ENCODE measurements at regions not wholly inside any gene's neighbourhood (a gene's known extent, or its start where the extent isn't known, plus 50 kb on each side); places are given as distances from the start of the nearest gene placed in this dataset.
A peak's percentile ranks its signal among the peaks of the same experiment; 100 is the strongest.
"Not testable (repeated sequence)": the region's sequence is repeated elsewhere in the genome, so short reads cannot be mapped to it uniquely, and the experiment has no call there.

DNA sequence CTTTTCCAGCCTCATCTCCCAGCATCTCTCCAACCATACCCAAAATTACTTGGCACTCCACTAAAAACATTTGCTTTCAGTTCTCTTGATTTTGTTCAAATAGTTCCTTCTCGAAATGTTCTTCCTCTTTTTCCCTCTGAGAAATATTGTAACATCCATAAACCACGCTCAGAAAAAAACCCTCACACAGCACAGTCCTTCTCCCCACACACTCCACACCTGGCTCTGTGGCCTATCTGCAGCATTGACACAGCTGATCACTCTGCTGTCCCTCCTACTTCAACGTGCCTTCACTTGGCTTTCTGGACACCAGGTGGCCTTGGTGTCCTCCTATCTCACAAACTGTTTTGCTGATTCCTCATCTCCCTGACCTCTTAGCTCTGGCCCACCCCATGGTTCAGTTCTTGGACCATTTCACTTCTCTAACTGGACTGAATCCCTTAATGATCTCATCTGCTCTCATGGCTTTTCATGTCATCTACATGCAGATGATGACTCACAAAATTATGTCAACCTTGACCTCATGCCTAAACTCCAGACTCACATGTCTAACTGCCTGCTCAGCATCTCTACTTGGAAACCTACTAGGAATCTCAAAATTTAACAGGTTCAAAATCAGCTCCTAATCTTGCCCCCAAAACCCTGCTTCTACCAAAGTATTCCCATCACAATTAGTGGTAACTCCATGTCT is 93.3 kb downstream of the TRIM42 start:
- H3K4me3 ChIP-seq (ENCODE audit: insufficient read depth, low read depth, low read length) = no peak overlapping the region
- no peaks in the 10 kb centered on the region for H3K36me3 ChIP-seq (replicated peaks; ENCODE audit: control insufficient read depth, insufficient read depth, low read length)
- DNase-seq = no peak
- H3K27me3 ChIP-seq (ENCODE audit: control insufficient read depth, insufficient read depth, low read length) = no peaks in the 10 kb centered on the region

DNA sequence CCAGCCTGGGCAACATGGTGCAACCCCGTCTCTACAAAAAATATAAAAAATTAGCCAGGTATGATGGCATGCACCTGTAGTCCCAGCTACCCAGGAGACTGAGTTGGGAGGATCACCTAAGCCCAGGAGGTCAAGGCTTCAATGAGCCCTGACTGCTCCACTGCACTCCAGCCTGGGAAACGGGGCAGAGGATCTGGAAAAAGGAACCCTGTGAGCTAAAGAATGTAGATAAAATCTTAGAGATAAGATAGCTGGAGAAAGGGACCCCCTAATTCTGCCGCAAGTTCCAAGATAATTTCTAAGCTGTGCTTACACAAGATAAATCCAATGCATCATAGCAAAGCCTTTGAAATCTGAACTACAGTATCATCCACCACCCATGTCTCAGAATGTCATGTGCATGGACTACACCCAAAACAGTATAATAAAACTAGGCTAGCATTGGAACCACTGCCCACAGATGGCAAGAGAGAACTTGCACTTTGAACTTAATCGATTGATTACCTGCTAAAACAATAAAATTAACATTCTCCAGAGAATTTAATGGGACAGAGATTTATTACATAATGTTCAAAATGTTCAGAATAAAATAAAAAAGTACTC is 99.9 kb downstream of the TRIM42 start:
- H3K4me3 ChIP-seq (ENCODE audit: insufficient read depth, low read depth, low read length) = no peak overlapping the region
- no peaks in the 10 kb centered on the region for H3K36me3 ChIP-seq (replicated peaks; ENCODE audit: control insufficient read depth, insufficient read depth, low read length)
- H3K27me3 ChIP-seq (ENCODE audit: control insufficient read depth, insufficient read depth, low read length) = no peaks in the 10 kb centered on the region
- DNase-seq = no peak

DNA sequence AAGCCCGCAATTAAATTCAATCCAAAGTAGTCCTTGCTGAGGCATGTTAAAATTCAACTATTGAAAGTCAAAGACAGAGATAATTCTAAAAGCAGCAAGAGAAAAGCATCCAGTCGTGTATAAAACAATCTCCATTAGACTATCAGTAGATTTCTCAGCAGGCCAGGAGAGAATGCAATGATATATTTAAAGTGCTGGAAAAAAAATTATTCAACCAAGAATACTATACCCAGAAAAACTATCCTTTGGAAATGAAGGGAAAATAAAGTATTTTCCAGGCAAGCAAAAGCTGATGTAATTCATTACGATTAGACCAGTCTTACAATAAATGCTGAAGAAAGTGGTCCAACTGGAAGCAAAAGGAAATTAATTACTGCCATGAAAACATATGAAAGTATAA is 113.5 kb downstream of the TRIM42 start:
- Histone ChIP-seq H3K36me3 (replicated peaks; ENCODE audit: control insufficient read depth, insufficient read depth, low read length) (no peaks in the 10 kb centered on the region), H3K4me3 (ENCODE audit: insufficient read depth, low read depth, low read length) (no peak overlapping the region), H3K27me3 (ENCODE audit: control insufficient read depth, insufficient read depth, low read length) (no peaks in the 10 kb centered on the region)
- DNase-seq = no peak

DNA sequence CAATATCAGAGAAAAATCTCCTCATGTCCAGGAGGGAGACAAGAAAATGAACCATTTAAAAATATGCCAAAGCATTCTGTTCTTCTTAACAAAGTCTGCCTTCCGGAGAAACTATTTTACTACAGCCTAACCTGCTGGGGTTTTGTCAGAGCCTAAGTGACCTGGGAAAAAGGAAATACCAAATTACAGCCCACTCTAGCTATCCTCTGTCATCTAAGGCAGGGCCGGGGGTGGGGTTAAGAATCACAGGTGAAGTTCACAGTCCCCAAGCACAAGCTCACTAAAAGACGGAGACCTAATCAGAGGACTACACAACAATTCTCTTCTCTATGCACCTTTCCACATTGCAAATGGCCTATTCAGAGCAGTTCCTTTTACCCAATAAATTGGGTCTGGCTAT is 116.6 kb downstream of the TRIM42 start:
- Histone ChIP-seq H3K4me3 (ENCODE audit: insufficient read depth, low read depth, low read length) (no peak overlapping the region), H3K27me3 (ENCODE audit: control insufficient read depth, insufficient read depth, low read length) (no peaks in the 10 kb centered on the region), H3K36me3 (replicated peaks; ENCODE audit: control insufficient read depth, insufficient read depth, low read length) (no peaks in the 10 kb centered on the region)
- peak; percentile 30 for DNase-seq

DNA sequence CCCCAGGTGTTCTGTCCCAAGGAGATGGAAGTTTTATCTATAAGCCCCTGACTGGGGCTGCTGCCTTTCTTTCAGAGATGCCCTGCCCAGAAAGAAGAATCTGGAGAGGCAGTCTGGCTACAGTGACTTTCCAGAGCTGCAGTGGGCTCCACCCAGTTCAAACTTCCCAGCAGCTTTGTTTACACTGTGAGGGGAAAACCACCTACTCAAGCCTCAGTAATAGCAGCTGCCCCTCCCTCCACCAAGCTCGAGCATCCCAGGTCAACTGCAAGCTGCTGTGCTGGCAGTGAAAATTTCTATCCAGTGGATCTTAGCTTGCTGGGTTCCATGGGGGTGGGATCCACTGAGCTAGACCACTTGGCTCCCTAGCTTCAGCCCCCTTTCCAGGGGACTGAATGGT is 125.0 kb downstream of the TRIM42 start:
- DNase-seq = not testable (repeated sequence)

DNA sequence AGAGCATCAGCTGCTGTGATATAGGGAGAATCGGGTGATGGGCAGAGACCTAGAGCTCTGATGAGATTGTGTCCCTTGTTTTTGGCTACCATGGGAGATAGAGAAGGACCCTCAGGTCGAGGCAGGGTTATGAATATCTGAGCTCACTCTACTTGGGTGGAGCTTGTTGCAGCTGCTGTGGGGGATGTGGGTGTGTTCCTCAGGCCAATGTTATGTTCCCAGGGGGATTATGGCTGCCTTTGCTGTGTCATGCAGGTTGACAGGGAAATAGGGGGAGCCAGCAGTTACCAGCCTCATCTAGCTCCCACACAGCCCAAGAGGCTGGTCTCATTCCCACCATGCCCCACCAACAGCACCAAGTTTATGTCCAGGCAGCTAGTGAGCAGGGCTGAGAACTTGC is 131.5 kb downstream of the TRIM42 start:
- Histone ChIP-seq H3K4me3 (ENCODE audit: insufficient read depth, low read depth, low read length) (no peak overlapping the region), H3K36me3 (replicated peaks; ENCODE audit: control insufficient read depth, insufficient read depth, low read length) (no peaks in the 10 kb centered on the region), H3K27me3 (ENCODE audit: control insufficient read depth, insufficient read depth, low read length) (no peaks in the 10 kb centered on the region)
- no peak for DNase-seq

More for the DNA sequence above, 125.0 kb downstream of the TRIM42 start:
- H3K4me3 ChIP-seq (ENCODE audit: insufficient read depth, low read depth, low read length); H3K36me3 ChIP-seq (replicated peaks; ENCODE audit: control insufficient read depth, insufficient read depth, low read length); H3K27me3 ChIP-seq (ENCODE audit: control insufficient read depth, insufficient read depth, low read length): not testable (repeated sequence)

DNA sequence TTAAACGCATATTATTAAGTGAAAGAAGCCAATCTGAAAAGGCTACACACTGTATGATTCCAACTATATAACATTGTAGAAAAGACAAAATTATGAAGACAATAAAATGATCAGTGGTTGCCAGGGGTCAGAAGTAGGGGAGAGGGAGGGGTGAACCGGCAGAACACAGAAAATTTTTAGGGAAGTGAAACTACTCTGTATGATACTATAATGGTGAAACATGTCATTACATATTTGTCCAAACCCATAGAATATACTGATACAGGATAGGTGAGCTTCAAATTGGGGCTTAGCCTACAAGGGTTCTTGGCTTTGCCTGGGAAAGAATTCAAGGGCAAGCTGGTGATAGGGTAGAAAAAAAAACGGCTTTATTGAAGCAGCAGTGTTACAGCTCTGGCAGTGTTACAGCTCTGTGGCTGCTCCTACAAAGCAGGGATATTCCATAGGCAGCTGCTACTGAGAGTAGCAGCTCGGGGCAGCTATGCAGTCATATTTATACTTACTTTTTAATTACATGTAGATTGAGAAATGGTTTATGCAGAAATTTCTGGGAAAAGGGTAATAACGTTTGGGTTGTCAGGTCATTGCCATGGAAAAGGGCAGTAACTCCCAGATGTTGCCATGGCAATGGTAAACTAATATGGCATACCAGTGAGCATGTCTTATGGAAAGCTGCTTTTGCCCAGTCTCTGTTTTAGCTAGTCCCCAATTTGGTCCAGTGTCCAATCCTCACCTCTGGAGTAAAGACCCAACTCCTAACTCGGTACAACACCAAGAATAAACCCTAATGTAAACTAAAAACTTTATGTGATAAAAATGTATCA is 125.1 kb upstream of the SLC25A36 start:
- no peaks in the 10 kb centered on the region for H3K36me3 ChIP-seq (replicated peaks; ENCODE audit: control insufficient read depth, insufficient read depth, low read length)
- H3K27me3 ChIP-seq (ENCODE audit: control insufficient read depth, insufficient read depth, low read length) = no peaks in the 10 kb centered on the region
- DNase-seq = no peak
- no peak overlapping the region for H3K4me3 ChIP-seq (ENCODE audit: insufficient read depth, low read depth, low read length)

DNA sequence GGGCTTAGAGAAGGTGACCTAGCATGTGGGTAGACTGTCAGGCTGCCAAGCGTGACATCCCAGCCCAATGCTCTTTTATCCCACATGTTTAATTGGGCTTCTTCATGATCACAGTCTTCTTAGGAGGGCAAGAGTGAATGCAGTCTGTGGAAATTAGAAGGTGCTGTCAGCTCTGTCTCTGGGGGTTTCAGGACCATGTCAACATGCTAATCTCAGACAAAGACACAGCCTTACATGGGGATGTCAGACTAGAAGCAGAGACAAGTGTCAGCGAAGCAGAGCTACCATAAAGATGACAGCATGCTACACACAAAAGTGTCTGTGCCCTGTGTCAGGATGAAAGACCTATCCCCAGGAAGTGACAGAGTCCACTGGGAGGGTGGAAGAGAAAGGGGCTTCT is 120.1 kb upstream of the SLC25A36 start:
- Histone ChIP-seq H3K36me3 (replicated peaks; ENCODE audit: control insufficient read depth, insufficient read depth, low read length) (no peaks in the 10 kb centered on the region), H3K27me3 (ENCODE audit: control insufficient read depth, insufficient read depth, low read length) (no peaks in the 10 kb centered on the region), H3K4me3 (ENCODE audit: insufficient read depth, low read depth, low read length) (no peak overlapping the region)
- no peak for DNase-seq

DNA sequence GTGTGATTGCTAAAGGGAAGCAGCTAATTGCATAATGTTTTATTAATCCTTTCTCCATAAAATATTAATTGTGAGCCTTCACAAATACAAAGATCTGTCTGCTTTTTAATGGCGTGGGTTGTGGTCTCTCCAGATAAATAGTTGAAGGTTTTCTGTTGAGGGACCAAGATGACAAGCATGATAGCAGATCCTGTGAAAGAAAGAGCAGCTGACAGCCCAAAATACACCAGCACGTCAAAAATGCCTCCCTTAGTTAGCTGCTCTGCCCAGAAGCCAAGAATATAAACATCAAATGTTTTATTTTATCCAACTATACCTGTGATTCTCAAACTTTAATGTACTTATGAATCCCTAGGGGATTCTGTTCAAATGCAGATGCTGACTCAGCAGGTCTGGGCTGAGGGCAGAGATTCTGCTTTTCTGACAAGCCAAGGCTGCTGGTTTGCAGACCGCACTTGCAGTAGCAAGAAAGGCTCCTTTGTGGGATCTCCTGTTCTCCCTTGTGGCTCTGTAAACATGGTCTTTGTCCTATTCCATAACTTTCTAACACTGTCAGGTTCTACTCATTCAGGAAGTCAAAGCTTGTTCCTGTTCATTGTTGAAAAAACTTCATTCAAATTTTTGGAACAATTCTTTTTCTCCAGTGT is 119.1 kb upstream of the SLC25A36 start:
- DNase-seq = no peak
- no peak overlapping the region for H3K4me3 ChIP-seq (ENCODE audit: insufficient read depth, low read depth, low read length)
- no peaks in the 10 kb centered on the region for H3K36me3 ChIP-seq (replicated peaks; ENCODE audit: control insufficient read depth, insufficient read depth, low read length)
- H3K27me3 ChIP-seq (ENCODE audit: control insufficient read depth, insufficient read depth, low read length) = no peaks in the 10 kb centered on the region

DNA sequence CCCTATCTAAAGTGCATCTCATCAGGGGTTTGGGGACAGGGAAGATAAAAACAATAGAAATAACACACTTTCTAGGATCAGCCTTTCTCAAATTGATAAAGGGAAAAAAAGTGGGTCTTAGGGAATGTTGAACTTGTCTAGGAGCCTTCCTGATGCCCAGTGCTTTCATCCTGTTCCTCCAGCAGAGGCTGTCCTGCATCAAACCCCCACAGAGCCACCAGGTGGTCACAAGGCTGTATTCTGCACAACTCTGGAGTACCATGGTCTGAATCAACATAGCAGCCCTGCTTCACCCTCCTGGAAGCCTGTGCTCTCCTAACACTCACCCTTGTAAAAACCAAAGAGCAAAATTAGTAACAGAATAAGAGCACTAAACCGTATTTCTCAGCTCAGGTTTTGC is 118.5 kb upstream of the SLC25A36 start:
- Histone ChIP-seq H3K36me3 (replicated peaks; ENCODE audit: control insufficient read depth, insufficient read depth, low read length) (no peaks in the 10 kb centered on the region), H3K4me3 (ENCODE audit: insufficient read depth, low read depth, low read length) (no peak overlapping the region), H3K27me3 (ENCODE audit: control insufficient read depth, insufficient read depth, low read length) (no peaks in the 10 kb centered on the region)
- no peak for DNase-seq

DNA sequence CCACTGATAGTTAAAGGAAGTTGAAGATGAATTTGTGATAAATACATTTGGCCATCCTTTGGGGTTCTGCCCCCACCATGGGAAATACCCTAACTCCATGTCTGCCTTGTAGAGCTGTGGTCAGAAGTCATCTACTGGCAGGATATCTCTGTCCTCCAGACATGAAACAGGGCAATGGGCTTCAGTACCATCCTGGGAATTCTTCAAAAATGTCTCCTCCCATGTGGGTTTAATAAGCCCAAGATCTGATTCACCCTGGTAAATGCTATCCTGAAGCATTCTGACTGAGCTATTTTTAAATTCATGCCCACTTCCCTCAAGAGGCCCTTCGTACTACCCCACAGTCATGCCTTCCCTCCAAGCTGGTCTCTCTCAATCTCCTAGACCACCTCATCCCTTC is 113.7 kb upstream of the SLC25A36 start:
- no peaks in the 10 kb centered on the region for H3K27me3 ChIP-seq (ENCODE audit: control insufficient read depth, insufficient read depth, low read length)
- no peak overlapping the region for H3K4me3 ChIP-seq (ENCODE audit: insufficient read depth, low read depth, low read length)
- no peaks in the 10 kb centered on the region for H3K36me3 ChIP-seq (replicated peaks; ENCODE audit: control insufficient read depth, insufficient read depth, low read length)
- DNase-seq = no peak

DNA sequence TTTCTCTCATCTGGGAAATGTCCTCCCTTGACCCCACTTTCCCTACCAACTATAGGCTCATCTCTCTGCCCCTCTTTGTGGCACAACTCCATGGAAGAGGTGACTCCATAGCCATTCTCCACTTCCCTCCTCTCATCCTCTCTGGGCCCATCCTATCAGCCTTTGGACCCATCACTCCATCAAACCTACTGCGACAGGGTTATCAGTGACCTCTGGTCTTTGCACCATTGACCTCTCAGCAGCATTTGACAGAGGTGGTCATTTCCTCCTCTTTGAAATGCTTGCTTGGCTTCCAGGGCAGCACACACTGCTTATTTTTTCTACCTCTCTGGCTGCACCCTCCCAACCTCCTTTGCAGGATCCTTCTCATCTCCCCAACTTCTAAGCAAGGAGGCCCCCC is 113.1 kb upstream of the SLC25A36 start:
- no peaks in the 10 kb centered on the region for H3K36me3 ChIP-seq (replicated peaks; ENCODE audit: control insufficient read depth, insufficient read depth, low read length)
- H3K4me3 ChIP-seq (ENCODE audit: insufficient read depth, low read depth, low read length) = no peak overlapping the region
- no peak for DNase-seq
- H3K27me3 ChIP-seq (ENCODE audit: control insufficient read depth, insufficient read depth, low read length) = no peaks in the 10 kb centered on the region

DNA sequence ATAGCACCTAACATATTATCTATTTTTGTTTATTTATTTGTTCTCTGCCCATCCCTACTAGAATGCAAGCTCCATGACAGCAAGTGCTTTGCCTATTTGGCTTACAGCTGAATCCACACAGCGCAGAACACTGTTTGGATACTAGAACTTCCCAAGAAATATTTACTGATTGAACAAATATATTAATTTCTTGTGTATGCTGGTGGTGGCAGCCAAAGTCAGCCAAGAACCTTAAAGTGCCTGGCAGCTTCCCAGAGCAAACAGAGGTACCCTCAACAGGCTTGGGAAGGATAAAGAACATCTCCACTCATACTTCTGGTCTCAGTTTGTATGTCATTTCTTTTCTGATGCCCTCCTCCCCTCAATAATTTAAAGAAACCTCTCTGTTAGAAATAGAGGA is 111.8 kb upstream of the SLC25A36 start:
- no peak overlapping the region for H3K4me3 ChIP-seq (ENCODE audit: insufficient read depth, low read depth, low read length)
- no peaks in the 10 kb centered on the region for H3K36me3 ChIP-seq (replicated peaks; ENCODE audit: control insufficient read depth, insufficient read depth, low read length)
- H3K27me3 ChIP-seq (ENCODE audit: control insufficient read depth, insufficient read depth, low read length) = no peaks in the 10 kb centered on the region
- no peak for DNase-seq

DNA sequence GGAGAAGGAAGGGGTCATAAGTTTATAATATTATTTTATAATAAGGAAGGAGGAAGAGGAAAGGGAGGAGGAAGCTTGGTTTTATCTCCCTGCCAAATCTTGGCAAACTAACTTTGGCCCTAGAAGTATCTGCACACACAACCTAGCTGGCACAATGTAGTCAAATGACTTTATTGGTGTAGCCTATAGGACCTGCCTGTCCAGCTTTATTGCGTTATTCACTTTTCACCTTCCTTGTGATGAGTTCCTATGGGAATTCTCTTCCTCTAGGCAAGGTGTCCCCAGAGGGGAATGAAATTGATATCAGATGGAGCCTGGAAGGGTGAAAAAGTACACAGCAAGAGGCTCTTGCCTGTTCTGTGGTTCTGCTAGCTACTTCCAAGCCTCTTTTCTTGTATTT is 111.2 kb upstream of the SLC25A36 start:
- no peaks in the 10 kb centered on the region for H3K36me3 ChIP-seq (replicated peaks; ENCODE audit: control insufficient read depth, insufficient read depth, low read length)
- H3K27me3 ChIP-seq (ENCODE audit: control insufficient read depth, insufficient read depth, low read length) = no peaks in the 10 kb centered on the region
- H3K4me3 ChIP-seq (ENCODE audit: insufficient read depth, low read depth, low read length) = no peak overlapping the region
- DNase-seq = no peak

DNA sequence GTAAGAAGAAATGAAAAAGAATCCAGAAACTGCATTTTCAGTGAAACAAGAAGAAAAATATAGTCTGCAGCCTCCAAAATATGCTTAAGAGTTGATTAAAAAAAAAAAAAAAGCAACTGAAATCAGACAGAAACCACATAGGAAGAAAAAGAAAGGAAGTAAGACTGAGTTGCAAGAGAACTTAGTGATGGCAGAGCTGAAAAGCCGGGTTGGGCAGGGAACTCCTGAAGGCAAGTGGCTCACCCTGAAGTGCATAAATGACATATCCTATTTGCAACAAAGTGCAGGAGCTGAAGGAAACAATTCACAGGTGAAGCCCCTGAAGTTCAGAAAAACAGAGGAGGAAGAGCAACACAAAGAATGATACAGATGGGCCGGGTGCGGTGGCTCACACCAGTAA is 108.8 kb upstream of the SLC25A36 start:
- H3K4me3 ChIP-seq (ENCODE audit: insufficient read depth, low read depth, low read length) = no peak overlapping the region
- DNase-seq = no peak
- H3K36me3 ChIP-seq (replicated peaks; ENCODE audit: control insufficient read depth, insufficient read depth, low read length) = no peaks in the 10 kb centered on the region
- no peaks in the 10 kb centered on the region for H3K27me3 ChIP-seq (ENCODE audit: control insufficient read depth, insufficient read depth, low read length)
